OCI-LY1 (cell line): ENCODE measurements at regions not wholly inside any gene's neighbourhood (a gene's known extent, or its start where the extent isn't known, plus 50 kb on each side); places are given as distances from the start of the nearest gene placed in this dataset.

Experiments used
- H2AFZ ChIP-seq: fragments of 200-600 bp; sonication (generic), shearing (Covaris generic); 2 replicates; pipeline ENCODE4 v1.6.0; 2014; ENCODE audit warnings: antibody characterized with exemption, mild to moderate bottlenecking, low read length
- H3F3A ChIP-seq: fragments of 200-600 bp; sonication (generic), shearing (Covaris generic); 2 replicates; pipeline ENCODE4 v1.6.0; 2014; ENCODE audit warnings: mild to moderate bottlenecking, antibody characterized with exemption, low read length, moderate library complexity; ENCODE audit not compliant: insufficient read depth
- H3K27ac ChIP-seq: fragments of 200-600 bp; sonication (generic); 2 replicates; pipeline ENCODE4 v1.5.1; 2014; ENCODE audit warnings: low read length, mixed run types, mild to moderate bottlenecking, low read depth; ENCODE audit not compliant: poor library complexity, severe bottlenecking
- H3K27me3 ChIP-seq: fragments of 200-600 bp; sonication (generic); 2 replicates; pipeline ENCODE4 v1.6.0; 2014; ENCODE audit warnings: antibody characterized with exemption, mild to moderate bottlenecking, low read length, moderate library complexity; ENCODE audit not compliant: insufficient read depth
- H3K36me3 ChIP-seq: fragments of 200-600 bp; sonication (generic); 2 replicates; pipeline ENCODE4 v1.6.1; 2014; ENCODE audit warnings: mild to moderate bottlenecking, antibody characterized with exemption, low read length, moderate library complexity, mixed read lengths; ENCODE audit not compliant: insufficient read depth
- H3K4me1 ChIP-seq: fragments of 200-600 bp; sonication (generic); 2 replicates; pipeline ENCODE4 v1.5.1; 2014; ENCODE audit warnings: mild to moderate bottlenecking, low read length, moderate library complexity; ENCODE audit not compliant: insufficient read depth, severe bottlenecking
- H3K4me2 ChIP-seq: fragments of 200-600 bp; sonication (generic), shearing (Covaris generic); 2 replicates; pipeline ENCODE4 v1.6.1; 2014; ENCODE audit warnings: low read length
- H3K4me3 ChIP-seq: fragments of 200-600 bp; sonication (generic); 2 replicates; pipeline ENCODE4 v1.5.1; 2014; ENCODE audit warnings: low read length, low read depth, mild to moderate bottlenecking, mixed read lengths; ENCODE audit not compliant: poor library complexity, severe bottlenecking
- H3K79me2 ChIP-seq: fragments of 200-600 bp; shearing (Covaris generic); 2 replicates; pipeline ENCODE4 v1.6.1; 2016; ENCODE audit warnings: mixed run types, low read length, mixed read lengths; ENCODE audit not compliant: insufficient read depth
- H3K9ac ChIP-seq: fragments of 200-600 bp; sonication (generic), shearing (Covaris generic); 2 replicates; pipeline ENCODE4 v1.6.1; 2014; ENCODE audit warnings: mild to moderate bottlenecking, low read length, mixed read lengths
- H3K9me2 ChIP-seq: fragments of 200-600 bp; sonication (generic), shearing (Covaris generic); 2 replicates; pipeline ENCODE4 v1.6.1; 2014; ENCODE audit warnings: low read depth, mild to moderate bottlenecking, low read length, mixed read lengths
- H3K9me3 ChIP-seq: fragments of 200-600 bp; shearing (Covaris generic); 2 replicates; pipeline ENCODE4 v1.6.1; 2014; ENCODE audit warnings: low read length, mixed read lengths
- H4K20me1 ChIP-seq: fragments of 200-600 bp; sonication (generic), shearing (Covaris generic); 2 replicates; pipeline ENCODE4 v1.6.0; 2016; ENCODE audit warnings: mild to moderate bottlenecking, low read length; ENCODE audit not compliant: insufficient read depth
- CTCF ChIP-seq: fragments of 200-600 bp; sonication (generic), shearing (Covaris generic); IDR thresholded peaks from 2 replicates; pipeline ENCODE4 v1.5.1; 2017; ENCODE audit warnings: mild to moderate bottlenecking, antibody characterized with exemption, low read length, moderate library complexity, mixed read lengths
- EZH2 ChIP-seq: fragments of 200-600 bp; sonication (generic), shearing (Covaris generic); IDR thresholded peaks from 2 replicates; pipeline ENCODE4 v1.8.0; 2017; ENCODE audit warnings: borderline replicate concordance, mixed run types, mild to moderate bottlenecking, antibody characterized with exemption, low read length, moderate library complexity, mixed read lengths

- Histone ChIP-seq H3K27me3 (no peaks in the 10 kb centered on the region), H3K36me3 (no peaks in the 10 kb centered on the region), H3K9me2 (no peaks in the 10 kb centered on the region)
Observed at GRCh38 chr15:60221356-60221755, 176.4 kb downstream of the ANXA2 start.

GRCh38 chr15:60222404-60222803, 175.4 kb downstream of the ANXA2 start:
- no peak overlapping the region for H3K27ac ChIP-seq
- no peaks in the 10 kb centered on the region for H3K27me3 ChIP-seq
- H3F3A ChIP-seq: no peaks in the 10 kb centered on the region
- no peak overlapping the region for H3K4me3 ChIP-seq
- no peaks in the 10 kb centered on the region for H3K9me2 ChIP-seq
- H3K36me3 ChIP-seq: no peaks in the 10 kb centered on the region
- no peaks in the 10 kb centered on the region for H3K79me2 ChIP-seq
- no peak for TF ChIP-seq EZH2
- no peak for TF ChIP-seq CTCF
- H3K4me1 ChIP-seq: no peaks in the 10 kb centered on the region
- no peak overlapping the region for H2AFZ ChIP-seq
- H3K9me3 ChIP-seq: no peaks in the 10 kb centered on the region
- no peak overlapping the region for H3K4me2 ChIP-seq
- no peak overlapping the region for H3K9ac ChIP-seq
- H4K20me1 ChIP-seq: no peaks in the 10 kb centered on the region

More at GRCh38 chr15:60221356-60221755, 176.4 kb downstream of the ANXA2 start:
- no peak overlapping the region for H3K9ac ChIP-seq
- no peaks in the 10 kb centered on the region for H3F3A ChIP-seq
- TF ChIP-seq EZH2: no peak
- TF ChIP-seq CTCF: no peak
- no peaks in the 10 kb centered on the region for H4K20me1 ChIP-seq
- H3K9me3 ChIP-seq: no peaks in the 10 kb centered on the region
- H3K4me3 ChIP-seq: no peak overlapping the region
- H3K27ac ChIP-seq: no peak overlapping the region
- H3K4me1 ChIP-seq: no peaks in the 10 kb centered on the region
- no peak overlapping the region for H2AFZ ChIP-seq
- no peaks in the 10 kb centered on the region for H3K79me2 ChIP-seq
- H3K4me2 ChIP-seq: no peak overlapping the region

DNA sequence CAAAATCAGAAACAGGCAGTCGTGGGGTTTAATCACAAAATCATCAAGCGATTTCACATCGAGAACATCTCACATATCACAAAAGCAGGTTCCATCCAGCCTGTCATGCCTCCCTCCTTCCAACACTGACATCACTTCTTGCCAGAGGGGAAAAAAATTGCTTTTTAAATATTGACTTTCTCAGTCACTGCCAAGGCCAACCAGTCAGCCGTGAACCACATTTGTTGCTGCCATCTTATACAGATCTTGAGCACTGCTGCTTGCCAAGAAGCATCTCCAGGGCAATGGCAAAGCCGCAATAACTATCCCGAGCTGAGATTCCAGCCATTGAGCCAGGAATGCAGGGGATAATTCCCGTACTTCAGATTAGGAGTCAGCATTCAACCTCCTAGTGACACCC, 174.6 kb downstream of the ANXA2 start:
- no peak overlapping the region for H2AFZ ChIP-seq
- no peaks in the 10 kb centered on the region for H3K79me2 ChIP-seq
- H3K4me3 ChIP-seq: no peak overlapping the region
- no peak overlapping the region for H3K4me2 ChIP-seq
- H3K27me3 ChIP-seq: no peaks in the 10 kb centered on the region
- no peaks in the 10 kb centered on the region for H4K20me1 ChIP-seq
- H3K4me1 ChIP-seq: no peaks in the 10 kb centered on the region
- H3F3A ChIP-seq: no peaks in the 10 kb centered on the region
- H3K27ac ChIP-seq: no peak overlapping the region
- no peak overlapping the region for H3K9ac ChIP-seq
- no peaks in the 10 kb centered on the region for H3K9me3 ChIP-seq
- no peaks in the 10 kb centered on the region for H3K36me3 ChIP-seq
- no peaks in the 10 kb centered on the region for H3K9me2 ChIP-seq
- TF ChIP-seq EZH2 (no peak), CTCF (no peak)
